Stimulated activated CD4-positive, alpha-beta T cell treated with anti-CD3 and anti-CD28 coated beads, Interleukin-1b, Interleukin-23, amount 100 ng/mL, for 24 hours (primary cell): ENCODE measurements at regions not wholly inside any gene's neighbourhood (a gene's known extent, or its start where the extent isn't known, plus 50 kb on each side); places are given as distances from the start of the nearest gene placed in this dataset.

ENCODE experiments used
- DNase-seq, 4 experiments: peaks; one replicate each; pipeline ENCODE4 v3.0.0-alpha.2; 2020; ENCODE audit warnings: low read depth in 4 of 4, low spot score in 1 of 4

DNA sequence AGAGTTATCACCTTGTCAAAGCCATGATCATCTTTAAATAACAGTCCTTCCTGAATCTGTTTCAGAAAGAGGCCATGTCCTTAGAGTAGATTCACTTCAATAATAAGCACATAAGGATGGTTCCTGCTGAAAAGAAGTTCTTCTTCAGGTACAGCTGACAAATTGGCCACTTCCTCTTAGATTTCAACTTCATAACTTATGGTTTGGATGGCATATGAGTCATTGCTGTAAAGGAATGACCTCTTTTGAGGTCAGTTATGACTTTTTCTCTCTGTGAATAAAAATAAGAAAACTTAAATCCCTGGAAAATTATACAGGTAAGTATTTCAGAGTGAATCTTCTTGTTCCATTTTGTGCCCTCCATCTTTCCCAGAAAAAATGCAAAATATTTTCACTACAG is 555.3 kb upstream of the ZNF462 start:
- DNase-seq = no peak

DNA sequence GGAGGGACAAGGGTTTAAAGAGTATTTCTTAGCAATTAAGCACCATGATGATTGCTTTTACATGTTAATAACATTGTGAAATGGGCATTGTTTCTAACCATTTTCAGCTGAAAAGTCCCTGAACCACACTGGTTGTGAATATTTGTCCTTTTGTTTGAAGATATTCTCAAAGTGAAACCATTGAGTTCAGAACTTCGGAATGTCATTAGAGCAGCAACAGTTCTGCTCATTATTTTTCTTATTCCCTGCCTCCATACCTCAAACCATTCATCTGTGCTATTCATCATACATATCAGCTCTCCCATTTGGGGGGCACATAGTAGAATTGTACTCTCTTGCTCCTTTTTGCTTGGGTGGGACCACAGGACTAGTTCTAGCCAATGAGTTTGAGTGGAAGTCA is 553.0 kb upstream of the ZNF462 start:
- DNase-seq = no peak

DNA sequence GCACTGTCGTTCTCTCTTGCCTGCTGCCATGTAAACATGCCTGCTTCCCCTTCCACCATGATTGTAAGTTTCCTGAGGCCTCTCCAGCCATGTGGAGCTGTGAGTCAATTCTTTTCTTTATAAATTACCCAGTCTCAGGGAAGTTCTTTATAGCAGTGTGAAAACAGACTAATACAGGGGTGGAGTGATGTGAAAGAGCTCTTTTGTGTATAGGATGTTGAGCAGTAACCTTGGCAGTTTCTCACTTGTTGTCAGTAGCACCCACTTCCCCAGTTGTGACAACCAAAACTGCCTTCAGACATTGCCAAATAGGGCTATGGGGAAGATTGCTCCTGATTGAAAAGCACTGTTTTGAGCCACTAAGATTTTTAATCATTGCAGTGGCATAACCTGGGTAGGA is 552.2 kb upstream of the ZNF462 start:
- DNase-seq = no peak

DNA sequence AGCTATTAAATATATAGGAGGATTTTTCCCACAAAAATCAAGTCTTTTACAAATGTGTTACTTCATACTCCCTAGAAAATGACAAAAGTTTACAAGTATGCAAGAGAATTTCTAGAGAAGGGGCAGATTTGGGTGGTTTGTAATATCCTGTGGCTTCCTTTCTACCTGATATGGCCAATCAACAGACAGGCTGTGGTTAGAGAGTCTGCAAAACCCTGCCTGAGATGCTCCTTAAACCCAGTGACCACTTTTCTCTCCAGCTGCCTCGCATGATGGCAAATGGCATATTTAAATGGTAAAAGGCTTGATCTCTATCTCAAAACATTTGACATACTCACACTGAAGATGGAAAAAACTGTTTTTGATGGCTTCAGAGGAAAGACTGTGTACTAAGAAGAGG is 550.1 kb upstream of the ZNF462 start:
- no peak for DNase-seq

DNA sequence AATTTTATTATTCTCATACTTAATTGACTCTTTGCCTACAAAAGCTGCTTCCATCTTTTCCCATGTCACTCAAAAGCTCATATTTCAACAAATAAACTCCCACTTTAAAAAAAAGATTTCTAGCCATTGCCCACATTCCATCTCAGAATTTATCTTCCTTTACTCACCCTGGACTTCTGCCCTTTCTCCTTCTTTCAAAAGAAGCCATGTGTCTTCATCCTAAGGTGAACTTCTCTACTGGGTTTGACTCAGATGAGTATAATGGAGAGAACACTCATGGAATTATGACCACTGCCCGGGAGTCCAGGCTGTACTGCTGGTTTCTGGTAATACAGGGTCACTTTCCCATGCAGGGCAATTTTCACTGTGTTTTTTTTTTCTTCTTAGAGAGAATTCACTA is 548.5 kb upstream of the ZNF462 start:
- DNase-seq = no peak

DNA sequence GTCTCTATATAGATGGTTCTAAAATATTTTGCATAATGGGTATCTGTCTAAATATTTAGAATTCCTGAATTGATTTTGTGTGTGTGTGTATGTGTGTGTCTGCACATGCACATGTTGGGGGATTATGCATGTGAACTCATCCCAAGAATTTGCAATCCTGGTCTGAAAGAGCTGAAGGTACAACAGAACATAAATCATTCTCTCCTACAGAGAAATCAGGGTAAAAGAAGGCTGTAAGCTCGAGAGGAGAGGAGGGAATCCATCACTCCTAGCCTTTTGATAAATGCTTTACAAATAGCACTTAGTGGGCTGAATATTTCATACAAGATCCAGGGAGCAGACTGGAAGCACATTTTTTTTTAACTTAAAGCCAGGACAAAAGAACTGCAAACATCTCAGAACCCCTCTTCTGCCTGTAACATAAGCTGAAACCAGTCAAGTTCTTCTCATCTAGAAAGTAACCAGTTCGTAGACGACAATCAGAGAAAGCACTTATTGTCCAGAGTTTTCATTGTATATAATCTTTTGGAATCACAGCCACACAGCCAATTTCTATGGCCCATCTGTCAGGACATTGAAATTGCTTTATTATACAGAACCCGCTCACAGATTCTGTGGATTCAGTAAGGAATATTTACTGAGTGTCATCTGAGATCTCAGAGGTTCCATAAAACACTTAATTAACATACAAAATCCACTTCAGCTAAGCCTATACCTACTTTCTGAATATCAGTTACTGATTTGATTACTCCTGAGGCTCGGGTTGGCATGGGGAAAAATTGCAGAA is 541.4 kb upstream of the ZNF462 start:
- DNase-seq = no peak

DNA sequence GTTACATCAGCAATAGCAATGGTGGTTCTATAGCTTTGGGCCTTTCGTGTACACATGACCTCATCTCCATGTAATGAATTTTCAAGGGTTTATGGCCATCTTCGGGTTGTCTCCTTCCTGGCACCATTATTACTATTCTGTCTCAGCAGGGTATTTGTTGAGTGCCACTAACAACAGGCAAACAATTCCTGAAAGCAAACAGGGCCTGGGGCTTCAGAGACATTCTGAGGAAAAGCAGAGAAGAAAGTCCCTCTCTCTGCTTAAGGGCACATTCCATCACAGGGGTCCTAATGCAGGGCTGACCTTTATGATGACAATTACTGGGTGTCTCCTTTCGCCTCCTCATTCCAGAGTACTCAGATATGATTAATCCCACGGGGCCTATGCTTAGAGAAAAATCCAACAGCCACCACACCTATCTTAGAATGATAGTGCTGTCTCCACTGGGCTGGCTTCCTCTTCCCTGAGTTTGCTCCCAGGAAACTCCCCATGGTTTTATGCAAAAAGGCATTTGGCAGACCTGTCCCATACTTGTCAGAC is 540.2 kb upstream of the ZNF462 start:
- DNase-seq = no peak

DNA sequence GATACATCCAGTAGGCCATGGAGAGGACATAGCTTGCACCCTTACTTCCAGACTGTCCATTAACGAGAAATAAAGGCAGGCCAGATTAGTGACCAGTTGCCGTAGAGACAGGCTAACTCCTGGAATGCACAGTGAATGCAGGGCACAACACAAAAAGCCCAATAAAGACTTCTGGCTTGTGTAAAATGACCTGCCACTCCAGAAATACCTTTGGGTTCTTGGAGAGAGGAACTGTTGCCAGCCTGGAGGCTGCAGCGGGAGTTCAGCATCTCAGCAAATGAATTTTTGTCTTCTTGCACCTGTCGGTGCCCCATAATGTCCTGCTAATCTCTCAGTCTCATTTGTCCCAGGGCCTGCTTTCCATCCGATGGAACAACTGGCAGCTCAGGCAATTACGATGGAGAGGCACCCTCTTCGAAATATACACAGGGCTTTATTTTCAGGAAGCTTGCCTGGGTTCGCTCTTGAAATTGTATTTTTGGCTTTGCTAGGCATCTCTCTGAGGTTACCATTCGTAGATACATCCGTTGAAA is 538.8 kb upstream of the ZNF462 start:
- DNase-seq = no peak

DNA sequence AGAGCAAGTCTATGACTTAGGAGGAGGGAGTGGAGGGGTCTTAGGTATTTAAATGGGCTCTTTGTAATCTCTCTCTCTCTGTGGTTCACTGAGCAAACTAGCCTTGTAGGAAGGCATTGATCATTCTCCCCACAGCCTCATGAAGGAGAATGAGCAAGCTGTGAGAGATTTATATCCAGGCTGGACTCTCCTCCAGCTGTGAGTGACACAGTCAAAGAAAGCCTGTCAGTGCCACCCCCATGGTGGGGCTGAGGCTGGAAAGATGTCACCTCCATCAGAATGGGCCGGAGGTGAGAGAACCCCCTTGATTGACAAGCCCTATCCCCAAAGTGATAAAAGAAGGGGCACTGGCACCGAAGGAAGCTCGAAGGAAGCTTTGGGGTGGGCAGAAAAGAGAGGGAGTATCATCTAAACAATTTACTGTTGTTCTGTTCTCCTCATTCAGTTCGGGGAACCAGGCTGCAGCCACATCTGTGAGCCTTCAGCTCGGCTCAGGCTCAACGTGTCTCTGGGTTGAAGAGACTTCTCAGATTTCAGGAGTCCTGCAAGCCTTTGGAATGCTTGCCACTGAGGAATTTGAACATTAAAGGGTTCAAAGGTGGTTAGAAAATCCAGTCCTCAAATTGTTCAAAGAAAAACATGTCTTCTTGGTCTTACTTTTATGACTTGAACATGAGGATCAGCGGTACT is 538.2 kb upstream of the ZNF462 start:
- no peak for DNase-seq

DNA sequence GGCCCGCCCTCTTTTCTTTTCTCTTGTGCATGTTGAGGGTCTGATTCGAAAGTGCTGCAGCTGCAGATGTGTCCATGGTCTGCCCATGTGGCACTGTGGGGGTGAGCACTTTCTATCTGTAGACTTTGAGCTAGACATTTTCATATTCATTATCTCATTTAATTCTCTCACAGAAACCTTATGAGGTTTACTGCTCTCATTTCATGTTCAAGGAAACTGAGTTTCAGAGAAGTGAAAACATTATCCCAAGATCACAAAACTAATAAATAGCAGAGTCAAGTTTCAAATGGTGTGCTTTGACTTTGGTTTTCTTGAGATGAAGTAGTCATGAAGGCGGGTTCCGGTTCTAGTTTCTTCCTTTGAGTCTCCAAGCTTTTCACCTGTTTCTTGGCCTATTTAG is 536.5 kb upstream of the ZNF462 start:
- DNase-seq = no peak

DNA sequence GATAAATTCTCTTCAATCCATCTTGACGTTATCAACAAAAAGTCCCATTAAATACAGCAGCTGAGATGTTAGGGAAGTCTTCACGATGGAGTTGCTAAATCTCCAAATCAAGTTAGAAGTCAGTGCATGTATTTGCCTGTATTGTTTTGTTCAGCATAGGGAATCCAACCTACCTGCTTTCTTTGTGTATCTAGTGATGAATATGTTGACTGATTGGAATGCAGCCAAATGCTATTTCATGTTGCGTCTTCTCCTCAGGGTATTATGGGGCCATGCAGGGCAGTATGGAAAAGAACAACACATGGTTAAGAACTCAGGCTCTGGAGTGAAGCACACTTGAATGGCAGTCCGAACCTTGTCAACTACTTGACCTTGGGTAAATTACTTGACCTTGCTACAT is 529.5 kb upstream of the ZNF462 start:
- DNase-seq = no peak

DNA sequence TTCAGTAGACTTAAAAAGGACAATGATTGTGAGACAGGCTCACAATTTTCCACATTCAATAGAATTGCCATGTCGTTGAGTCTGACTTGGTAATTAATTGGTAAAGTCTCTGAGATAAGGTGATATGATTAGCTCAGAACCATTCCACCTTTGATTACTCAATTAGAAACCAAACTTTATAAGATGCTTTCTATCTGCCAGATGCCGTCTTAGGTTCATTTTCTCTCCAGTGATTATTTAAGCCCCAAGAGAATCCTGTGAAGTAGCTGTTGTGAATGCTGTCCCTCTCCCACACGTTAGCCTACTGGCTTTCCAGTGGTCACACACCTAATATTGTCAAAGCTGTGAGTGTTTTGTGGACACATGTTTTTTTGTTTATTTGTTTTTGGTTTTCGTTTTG is 528.9 kb upstream of the ZNF462 start:
- no peak for DNase-seq

DNA sequence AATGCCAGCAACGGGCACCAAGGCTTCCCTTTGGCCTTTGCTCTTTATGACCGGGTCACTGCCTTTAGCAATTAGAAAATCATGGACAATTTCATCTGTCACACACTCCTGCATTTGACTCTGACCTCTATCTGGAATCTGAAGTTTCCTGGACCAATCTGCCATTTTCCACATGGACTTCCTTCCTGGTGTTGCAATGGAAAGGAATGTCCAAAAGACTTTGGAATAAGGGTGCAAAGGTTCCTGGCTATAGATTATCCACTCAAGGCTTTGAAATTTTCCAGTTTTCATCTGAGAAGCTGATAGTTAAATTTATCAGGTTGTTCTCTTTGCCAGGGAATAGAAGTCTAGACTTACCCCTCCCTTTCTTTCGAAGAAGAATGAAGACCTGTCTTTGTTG is 523.1 kb upstream of the ZNF462 start:
- no peak for DNase-seq

DNA sequence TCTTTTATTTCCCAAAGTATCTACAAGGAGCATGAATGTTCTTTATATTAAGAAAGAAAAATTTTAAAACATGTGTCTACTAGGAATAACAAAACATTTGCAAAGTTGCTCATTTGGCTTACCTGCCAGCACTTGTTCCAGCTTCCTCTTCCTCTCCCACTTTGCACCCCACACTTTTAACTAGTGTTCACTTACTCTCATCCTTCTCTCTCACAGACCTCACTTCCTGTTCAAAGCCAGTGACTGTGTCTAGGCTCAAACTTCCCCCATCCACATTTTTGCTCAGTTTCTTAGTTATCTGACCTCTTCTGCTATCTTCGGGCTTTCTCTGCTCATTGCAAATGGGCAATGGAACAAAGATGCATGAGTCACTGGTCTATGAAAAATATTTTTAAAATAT is 512.2 kb upstream of the ZNF462 start:
- no peak for DNase-seq

DNA sequence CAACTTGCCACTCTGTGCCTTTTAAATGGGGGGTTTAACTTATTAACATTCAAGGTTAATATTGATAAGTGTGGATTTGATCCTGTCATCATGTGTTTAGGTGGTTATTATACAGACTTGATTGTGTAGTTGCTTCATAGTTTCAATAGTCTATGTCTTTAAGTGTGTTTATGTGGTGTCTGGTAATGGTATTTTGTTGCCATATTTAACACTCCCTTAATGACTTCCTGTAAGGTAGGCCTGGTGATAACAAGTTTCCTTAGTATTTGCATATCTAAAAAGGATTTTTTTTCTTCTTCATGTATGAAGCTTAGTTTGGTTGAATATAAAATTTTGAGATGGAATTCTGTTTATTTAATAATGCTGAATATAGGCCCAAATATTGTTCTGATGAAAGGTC is 506.0 kb upstream of the ZNF462 start:
- DNase-seq = no peak

DNA sequence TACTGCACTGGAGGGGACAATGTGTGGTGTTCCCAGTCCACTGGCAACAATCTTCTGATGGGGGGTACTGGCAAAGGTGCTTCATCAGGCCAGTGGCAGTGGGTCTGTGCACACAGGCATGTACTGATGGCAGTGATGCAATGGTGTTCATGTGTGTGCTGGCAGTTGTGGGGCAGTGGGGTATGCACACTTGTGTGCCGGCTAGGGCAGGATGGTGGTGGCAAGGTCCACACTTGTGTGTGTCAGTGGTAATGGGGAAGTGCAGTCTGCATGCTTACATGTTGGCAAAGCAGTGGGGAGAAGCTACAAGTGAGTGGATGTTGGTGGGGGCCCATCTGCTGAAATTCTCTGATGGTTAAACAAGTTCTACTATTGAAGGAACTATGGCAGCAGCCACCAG is 504.6 kb upstream of the ZNF462 start:
- no peak for DNase-seq

DNA sequence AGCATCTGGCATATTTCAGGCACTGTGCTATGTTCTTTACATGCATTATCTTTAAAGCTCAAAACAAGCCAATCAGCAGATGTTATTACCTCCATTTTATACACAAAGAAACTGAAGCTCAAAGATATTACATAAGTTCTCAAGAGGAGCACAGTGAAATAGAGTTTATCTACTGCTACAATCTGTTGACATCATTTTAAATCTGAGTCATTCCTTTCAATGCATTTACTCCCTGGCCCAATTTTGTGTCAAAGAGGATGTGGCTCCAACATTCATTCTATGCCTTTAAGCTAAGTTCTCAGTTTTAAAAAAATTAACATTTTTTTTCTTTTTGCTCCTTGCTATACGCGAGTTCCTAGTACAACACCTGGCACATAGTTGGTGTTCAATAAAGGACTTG is 486.3 kb upstream of the ZNF462 start:
- DNase-seq = no peak

DNA sequence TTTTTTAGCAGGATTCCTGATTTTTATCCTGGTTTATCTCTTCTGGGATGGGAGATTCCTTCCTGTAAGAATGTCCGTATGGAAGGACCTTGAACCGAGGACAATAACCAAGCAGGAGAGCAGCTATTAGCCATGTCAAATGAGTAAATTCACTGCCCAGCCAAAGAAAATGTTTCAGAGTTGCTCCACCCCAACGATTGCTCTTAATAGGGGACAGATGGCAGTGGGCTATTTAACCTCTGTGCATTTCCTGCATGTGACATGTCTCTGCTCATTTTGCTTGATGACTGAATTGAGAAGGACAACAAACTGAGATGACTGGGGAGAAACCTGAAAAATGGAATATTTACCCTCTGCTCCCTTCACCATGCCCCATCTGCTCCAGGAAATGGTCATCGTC is 479.9 kb upstream of the ZNF462 start:
- no peak for DNase-seq

DNA sequence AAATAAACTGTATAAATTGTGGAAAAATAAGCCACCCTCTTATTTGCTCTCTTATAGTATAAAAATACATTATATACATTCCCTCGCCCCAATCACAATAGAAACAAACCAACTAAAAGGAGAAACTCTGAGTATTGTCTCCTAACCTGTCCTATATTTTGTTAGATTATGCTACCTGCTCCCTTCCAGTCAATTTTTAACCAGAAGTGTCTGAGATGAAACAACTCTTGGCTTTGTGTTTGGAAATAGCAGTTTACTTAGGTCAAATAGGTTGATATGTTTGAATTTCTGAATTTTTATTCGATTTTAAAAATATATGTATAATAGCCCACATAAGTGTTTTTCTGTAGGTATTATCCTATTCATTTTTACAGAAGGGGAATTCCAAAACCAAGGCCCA is 475.0 kb upstream of the ZNF462 start:
- no peak for DNase-seq

DNA sequence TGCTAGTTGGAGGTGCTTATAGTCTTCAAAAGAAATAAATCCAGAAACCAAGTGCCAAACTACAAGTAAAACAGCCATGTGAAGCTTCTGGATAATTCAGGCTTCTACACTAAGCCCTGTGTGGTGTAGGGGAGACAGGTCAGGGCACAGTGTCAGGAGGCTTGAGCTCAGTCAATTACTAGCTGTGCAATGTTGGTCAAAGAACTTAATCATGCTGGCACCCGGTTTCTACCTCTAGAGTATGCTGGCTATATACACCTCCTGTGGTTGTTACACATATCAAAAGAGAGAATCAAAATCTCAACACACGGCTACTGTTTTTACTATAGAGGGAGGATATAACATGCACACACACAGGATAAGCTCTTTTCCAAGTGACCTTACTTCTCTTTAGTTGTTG is 469.7 kb upstream of the ZNF462 start:
- DNase-seq = no peak

DNA sequence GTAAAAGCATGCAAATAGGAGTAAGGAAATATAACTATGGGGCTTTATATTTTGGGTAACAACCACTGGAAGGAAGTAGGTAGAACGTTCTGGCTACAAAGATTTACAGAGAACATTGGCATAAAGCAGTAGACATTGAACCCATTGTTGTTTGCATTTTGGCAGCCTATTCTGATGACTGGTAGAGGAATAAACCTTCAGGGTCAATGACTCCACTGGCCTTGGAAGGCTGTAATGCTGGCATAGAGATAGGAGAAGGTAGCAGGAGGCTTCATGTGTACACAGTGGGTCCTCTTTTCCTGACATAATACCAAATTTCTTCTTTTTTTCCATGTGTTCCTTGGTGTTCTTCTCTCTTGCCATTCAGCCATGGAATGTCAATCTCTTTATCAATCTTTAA is 462.8 kb upstream of the ZNF462 start:
- DNase-seq = no peak

DNA sequence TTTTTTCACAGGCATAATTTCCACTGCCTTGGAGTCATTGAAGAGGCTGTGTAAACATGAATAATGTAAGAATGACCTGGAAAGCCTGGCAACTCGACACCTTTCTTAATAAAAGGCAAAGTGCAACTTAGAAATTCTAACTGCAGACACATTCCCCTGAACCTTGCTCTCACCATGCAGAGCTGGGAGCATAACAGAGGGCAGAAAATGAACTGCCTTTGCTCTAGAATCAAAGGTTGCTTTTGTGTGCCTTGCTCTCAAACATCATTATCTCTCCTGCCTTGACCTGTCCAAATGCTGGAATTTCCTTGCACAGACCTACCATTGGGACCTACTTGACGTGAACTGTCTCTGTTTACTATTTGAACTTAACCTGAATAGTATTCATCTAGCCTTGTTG is 462.0 kb upstream of the ZNF462 start:
- DNase-seq = no peak

DNA sequence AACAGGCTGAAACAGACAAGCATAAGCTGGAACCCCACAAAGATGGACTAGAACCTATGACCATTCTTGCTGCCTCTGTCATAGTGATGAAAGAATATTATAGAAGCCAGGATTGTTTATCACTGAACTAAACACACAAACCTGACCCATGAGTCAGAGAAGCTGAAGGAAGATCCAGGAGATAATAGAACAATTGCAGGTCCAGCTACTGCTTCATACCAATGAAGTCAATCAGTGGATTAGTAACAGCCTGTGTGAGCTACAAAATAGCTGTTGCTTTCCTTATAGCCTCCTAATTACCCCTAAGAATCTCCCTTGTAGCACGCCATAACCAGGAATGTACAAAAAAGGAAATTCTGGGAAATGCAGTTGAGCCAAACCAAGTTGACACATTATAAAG is 459.9 kb upstream of the ZNF462 start:
- no peak for DNase-seq
